ENCODE measurements at regions not wholly inside any gene's neighbourhood (a gene's known extent, or its start where the extent isn't known, plus 50 kb on each side); places are given as distances from the start of the nearest gene placed in this dataset.
A peak's percentile ranks its signal among the peaks of the same experiment; 100 is the strongest.

DNA sequence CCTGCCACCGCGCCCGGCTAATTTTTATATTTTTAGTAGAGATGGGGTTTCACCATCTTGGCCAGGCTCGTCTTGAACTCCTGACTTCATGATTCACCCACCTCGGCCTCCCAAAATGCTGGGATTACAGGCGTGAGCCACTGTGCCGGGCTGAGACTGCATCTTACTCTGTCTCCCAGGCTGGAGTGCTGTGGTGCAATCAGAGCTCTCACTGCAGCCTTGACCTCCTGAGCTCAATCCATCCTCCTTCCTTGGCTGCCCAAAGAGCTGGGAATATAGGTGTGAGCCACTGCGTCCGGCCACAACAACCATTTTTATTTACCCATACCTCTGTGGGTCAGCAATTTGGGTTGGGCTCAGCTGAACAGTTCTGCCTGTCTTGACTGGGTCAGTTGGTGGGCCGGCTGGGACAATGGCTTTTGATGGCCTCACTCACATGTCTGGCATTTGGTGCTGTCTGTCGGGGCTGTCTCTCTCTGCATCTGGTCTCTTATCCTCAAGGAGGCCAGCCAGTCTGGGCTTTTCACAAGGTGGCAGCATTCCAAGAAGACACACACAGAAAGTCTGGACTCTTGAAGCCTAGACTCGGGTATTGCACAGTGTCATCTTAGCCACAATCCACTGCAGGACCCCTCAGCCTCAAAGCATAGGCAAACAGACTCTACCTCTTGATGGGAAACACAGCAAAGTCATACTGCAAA is 116.8 kb upstream of the GATA6 start:
- no peak for TF ChIP-seq CTCF (conservative IDR thresholded peaks at IDR 0.05; ENCODE audit: low read depth, low read length)
- TF ChIP-seq EZH2 (IDR thresholded peaks at IDR 0.05; ENCODE audit: low read length, unreplicated experiment): no peak
- TF ChIP-seq EZH2phosphoT487 (IDR thresholded peaks at IDR 0.05; ENCODE audit: borderline replicate concordance, low read length): no peak
- Histone ChIP-seq H3K36me3 (ENCODE audit: low read depth, low read length) (no peaks in the 10 kb centered on the region), H3K4me2 (ENCODE audit: low read length) (no peak overlapping the region), H3K4me1 (ENCODE audit: insufficient read depth, low read length) (peaks cover 4% of the 10 kb centered on the region; the same call in 1 of the 2 replicates), H4K20me1 (ENCODE audit: low read length) (no peaks in the 10 kb centered on the region), H3K9me2 (replicated peaks; ENCODE audit: low read length) (no peaks in the 10 kb centered on the region), H3F3A (ENCODE audit: low read length, unreplicated experiment) (no peaks in the 10 kb centered on the region), H3K27ac (ENCODE audit: low read length) (no peak overlapping the region), H3K4me3 (ENCODE audit: low read length) (no peak overlapping the region), H3K79me2 (ENCODE audit: low read length) (no peaks in the 10 kb centered on the region), H3K27me3 (ENCODE audit: low read length) (no peaks in the 10 kb centered on the region), H2AFZ (ENCODE audit: low read length) (no peak overlapping the region), H3K9ac (ENCODE audit: low read length) (no peak overlapping the region), H3K9me3 (ENCODE audit: low read length) (no peaks in the 10 kb centered on the region)
- intact Hi-C loops (cut with micrococcal nuclease): no loop called here
- DNase-seq (no peak), ATAC-seq (no peak)
- BruUV-seq (replicated peaks): no TSS peak
- ChIA-PET CTCF (no interaction called here), POLR2A (ENCODE audit: unreplicated experiment) (no interaction called here)

GRCh38 chr18:22055466-22056238 is 113.7 kb upstream of the GATA6 start:
- BruUV-seq (replicated peaks): no TSS peak
- POLR2A ChIA-PET (ENCODE audit: unreplicated experiment): no interaction called here
- intact Hi-C loops (cut with micrococcal nuclease): no loop called here

More at GRCh38 chr18:22055466-22056238, 113.7 kb upstream of the GATA6 start:
- Histone ChIP-seq H3F3A (ENCODE audit: low read length, unreplicated experiment) (no peaks in the 10 kb centered on the region), H3K27ac (ENCODE audit: low read length) (peak overlapping the region; percentile 81; the same call in 1 of the 2 replicates), H3K36me3 (ENCODE audit: low read depth, low read length) (no peaks in the 10 kb centered on the region), H3K9ac (ENCODE audit: low read length) (no peak overlapping the region), H3K9me2 (replicated peaks; ENCODE audit: low read length) (no peaks in the 10 kb centered on the region), H3K27me3 (ENCODE audit: low read length) (no peaks in the 10 kb centered on the region), H3K4me3 (ENCODE audit: low read length) (no peak overlapping the region), H2AFZ (ENCODE audit: low read length) (no peak overlapping the region), H4K20me1 (ENCODE audit: low read length) (no peaks in the 10 kb centered on the region), H3K4me2 (ENCODE audit: low read length) (no peak overlapping the region), H3K79me2 (ENCODE audit: low read length) (no peaks in the 10 kb centered on the region), H3K9me3 (ENCODE audit: low read length) (no peaks in the 10 kb centered on the region), H3K4me1 (ENCODE audit: insufficient read depth, low read length) (peaks cover 10% of the 10 kb centered on the region)
- CTCF ChIA-PET: interaction anchor here (0.6 kb wide), 1 partner anchor 34 kb away, joined by 4 read pairs; no protein-coding TSS in a partner anchor
- ATAC-seq: no peak
- no peak for TF ChIP-seq EZH2phosphoT487 (IDR thresholded peaks at IDR 0.05; ENCODE audit: borderline replicate concordance, low read length)
- TF ChIP-seq CTCF (conservative IDR thresholded peaks at IDR 0.05; ENCODE audit: low read depth, low read length): no peak
- TF ChIP-seq EZH2 (IDR thresholded peaks at IDR 0.05; ENCODE audit: low read length, unreplicated experiment): no peak
- DNase-seq: no peak
